Stimulated activated naive B cell treated with anti-CD40 and anti-IgM and Interleukin-4, amounts not matched to agents 10 μg/mL and 1 μg/mL and 100 μg/mL, for 72 hours (primary cell): ENCODE measurements at regions not wholly inside any gene's neighbourhood (a gene's known extent, or its start where the extent isn't known, plus 50 kb on each side); places are given as distances from the start of the nearest gene placed in this dataset.

ENCODE experiments used
- ATAC-seq, 2 donors: fragments of 150-1000 bp; cut with Tn5 transposase; replicated peaks; 2 replicates each; pipeline ENCODE4 v1.10.0; 2021; ENCODE audit warnings: moderate library complexity in 1 of 2
- DNase-seq: peaks from one replicate; pipeline ENCODE4 v3.0.0; 2021
- H3K27ac Mint-ChIP-seq: one replicate; pipeline ENCODE4 v1.8.0; 2022; ENCODE audit warnings: mild to moderate bottlenecking, mixed read lengths
- H3K27me3 Mint-ChIP-seq, 2 donors: one replicate each; pipeline ENCODE4 v1.8.0; 2022; ENCODE audit warnings: mixed read lengths in 2 of 2
- H3K36me3 Mint-ChIP-seq, 2 donors: one replicate each; pipeline ENCODE4 v1.8.0; 2022; ENCODE audit warnings: mixed read lengths in 2 of 2, mild to moderate bottlenecking in 1 of 2
- H3K4me1 Mint-ChIP-seq, 2 donors: one replicate each; pipeline ENCODE4 v1.8.0; 2022; ENCODE audit warnings: mixed read lengths in 2 of 2, mild to moderate bottlenecking in 1 of 2
- H3K4me3 Mint-ChIP-seq, 2 donors: one replicate each; pipeline ENCODE4 v1.8.0; 2022; ENCODE audit warnings: mild to moderate bottlenecking in 2 of 2, mixed read lengths in 2 of 2, moderate library complexity in 1 of 2
- H3K9me3 Mint-ChIP-seq, 2 donors: one replicate each; pipeline ENCODE4 v1.8.0; 2022; ENCODE audit warnings: mixed read lengths in 2 of 2, mild to moderate bottlenecking in 1 of 2

DNA sequence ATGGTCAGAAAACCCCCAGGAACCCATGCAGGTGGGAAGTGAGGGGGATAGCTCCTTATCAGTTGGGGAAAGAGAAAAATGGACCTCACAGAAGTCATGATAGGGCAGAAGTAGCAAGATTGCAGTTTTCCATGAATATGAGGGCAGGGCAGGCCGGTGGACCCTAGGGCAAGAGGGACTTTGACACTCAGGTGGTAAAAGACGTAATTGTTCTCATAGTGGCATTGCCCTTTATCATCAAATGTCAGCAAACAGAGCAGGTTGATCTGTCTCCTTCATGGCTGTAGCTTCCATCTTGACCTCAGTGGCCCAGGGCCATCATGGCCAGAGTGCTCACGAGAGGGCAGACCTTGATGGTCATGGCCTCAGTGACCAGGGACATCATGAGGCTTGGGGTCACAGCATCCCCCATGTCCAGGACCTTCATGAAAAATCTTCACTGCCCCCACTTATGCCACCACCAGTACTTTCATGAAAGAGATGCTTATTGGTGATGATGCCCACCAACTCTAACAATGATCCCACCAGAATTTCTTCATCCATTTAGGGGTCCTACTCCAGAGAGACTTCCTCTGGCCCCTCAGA, 127.1 kb downstream of the SNX19 start:
- DNase-seq = no peak
- H3K27me3 Mint-ChIP-seq = peaks cover 21 to 23% of the 10 kb centered on the region in 2 donors
- no peaks in the 10 kb centered on the region for H3K4me1 Mint-ChIP-seq
- no peak for ATAC-seq
- no peak overlapping the region for H3K4me3 Mint-ChIP-seq
- H3K9me3 Mint-ChIP-seq = peaks cover 10 to 15% of the 10 kb centered on the region in 2 donors
- H3K27ac Mint-ChIP-seq = no peak overlapping the region
- H3K36me3 Mint-ChIP-seq = peaks cover 0 to 8% of the 10 kb centered on the region in 2 donors

GRCh38 chr11:130790689-130791088, 125.6 kb downstream of the SNX19 start:
- Mint-ChIP-seq H3K4me1 (no peaks in the 10 kb centered on the region), H3K36me3 (peaks cover 0 to 8% of the 10 kb centered on the region in 2 donors)

GRCh38 chr11:130792772-130793171, 123.5 kb downstream of the SNX19 start:
- no peaks in the 10 kb centered on the region for H3K4me1 Mint-ChIP-seq

More at GRCh38 chr11:130790689-130791088, 125.6 kb downstream of the SNX19 start:
- Mint-ChIP-seq H3K27me3 (peaks cover 21 to 23% of the 10 kb centered on the region in 2 donors), H3K9me3 (peaks cover 10% of the 10 kb centered on the region in 2 donors), H3K27ac (no peak overlapping the region), H3K4me3 (no peak overlapping the region)
- DNase-seq = no peak
- ATAC-seq = no peak

DNA sequence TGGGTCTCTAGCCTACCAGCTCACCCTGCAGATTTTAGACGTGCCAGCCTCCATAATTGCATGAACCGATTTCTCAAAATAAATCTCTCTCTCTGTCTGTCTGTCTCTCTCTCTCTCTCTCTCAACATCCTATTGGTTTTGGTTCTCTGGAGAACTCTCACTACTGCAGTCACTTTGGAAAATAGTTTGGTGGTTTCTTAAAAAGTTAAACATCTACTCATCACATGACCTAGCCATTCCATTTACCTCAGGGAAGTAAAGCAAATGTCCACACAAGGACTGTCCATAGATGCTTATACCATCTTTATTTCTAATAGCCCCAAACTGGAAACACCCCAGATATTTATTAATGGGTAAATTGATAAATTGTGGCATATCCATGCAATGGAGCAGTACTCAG, 119.5 kb downstream of the SNX19 start:
- DNase-seq (no peak), ATAC-seq (no peak)
- H3K4me3 Mint-ChIP-seq = no peak overlapping the region
- no peaks in the 10 kb centered on the region for H3K36me3 Mint-ChIP-seq
- no peak overlapping the region for H3K27ac Mint-ChIP-seq
- H3K27me3 Mint-ChIP-seq = peaks cover 0 to 10% of the 10 kb centered on the region in 2 donors
- no peaks in the 10 kb centered on the region for H3K4me1 Mint-ChIP-seq
- H3K9me3 Mint-ChIP-seq = peaks cover 1 to 4% of the 10 kb centered on the region in 2 donors

More at GRCh38 chr11:130792772-130793171, 123.5 kb downstream of the SNX19 start:
- Mint-ChIP-seq H3K4me3 (no peak overlapping the region), H3K36me3 (peaks cover 0 to 8% of the 10 kb centered on the region in 2 donors), H3K27ac (no peak overlapping the region), H3K27me3 (peaks cover 21 to 23% of the 10 kb centered on the region in 2 donors), H3K9me3 (peaks cover 10 to 14% of the 10 kb centered on the region in 2 donors)
- ATAC-seq = no peak
- DNase-seq = no peak

DNA sequence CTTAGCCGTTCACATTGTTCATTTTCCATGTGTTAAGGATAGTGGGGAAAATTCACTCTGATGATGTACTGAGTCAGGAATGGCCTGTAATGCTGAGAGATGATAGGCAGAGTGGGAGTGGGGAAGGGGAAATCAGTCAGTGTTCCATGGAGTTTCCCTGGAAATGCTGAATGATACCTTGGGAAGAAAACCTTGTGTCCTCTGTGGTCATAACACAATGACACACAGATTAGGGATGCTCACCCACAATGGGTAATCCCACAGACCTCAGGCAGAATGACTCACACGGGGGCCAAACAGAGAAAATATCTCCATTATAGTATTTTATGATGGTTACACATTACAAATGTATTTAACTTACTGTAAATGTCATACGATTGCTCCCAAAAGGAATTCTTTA, 118.0 kb downstream of the SNX19 start:
- Mint-ChIP-seq H3K4me1 (no peaks in the 10 kb centered on the region), H3K27me3 (peaks cover 5 to 14% of the 10 kb centered on the region in 2 donors), H3K36me3 (no peaks in the 10 kb centered on the region), H3K9me3 (peaks cover 1 to 4% of the 10 kb centered on the region in 2 donors), H3K27ac (no peak overlapping the region), H3K4me3 (no peak overlapping the region)
- ATAC-seq (no peak), DNase-seq (no peak)

DNA sequence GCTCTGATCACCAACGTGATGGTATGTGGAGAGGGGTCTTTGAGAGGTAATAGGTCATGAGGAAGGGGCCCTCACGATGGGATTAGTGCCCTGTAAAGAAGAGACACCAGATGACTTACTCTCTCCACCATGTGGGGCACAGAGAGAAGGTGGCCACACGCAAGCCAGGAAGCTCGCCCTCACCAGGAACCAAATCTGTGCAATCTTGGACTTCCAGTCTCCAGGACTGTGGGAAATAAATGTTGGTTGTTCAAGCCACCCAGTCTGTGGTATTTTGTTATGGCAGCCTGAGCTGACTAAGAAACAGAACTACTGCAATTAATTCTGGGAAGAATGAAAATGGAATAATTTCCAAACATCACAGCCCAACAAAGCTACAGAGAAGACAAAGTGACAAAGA, 117.5 kb downstream of the SNX19 start:
- no peaks in the 10 kb centered on the region for H3K4me1 Mint-ChIP-seq
- H3K9me3 Mint-ChIP-seq = peaks cover 1 to 4% of the 10 kb centered on the region in 2 donors
- H3K4me3 Mint-ChIP-seq = no peak overlapping the region
- ATAC-seq = no peak
- no peaks in the 10 kb centered on the region for H3K36me3 Mint-ChIP-seq
- DNase-seq = no peak
- H3K27ac Mint-ChIP-seq = no peak overlapping the region
- H3K27me3 Mint-ChIP-seq = peaks cover 5 to 8% of the 10 kb centered on the region in 2 donors

- Mint-ChIP-seq H3K4me3 (no peak overlapping the region), H3K27ac (no peak overlapping the region), H3K36me3 (no peaks in the 10 kb centered on the region), H3K4me1 (no peaks in the 10 kb centered on the region), H3K27me3 (peaks cover 5% of the 10 kb centered on the region in 2 donors), H3K9me3 (peaks cover 1 to 4% of the 10 kb centered on the region in 2 donors)
- no peak for DNase-seq
- no peak for ATAC-seq
Measured at GRCh38 chr11:130801333-130802122, 114.8 kb downstream of the SNX19 start.

GRCh38 chr11:130802567-130802966, 113.7 kb downstream of the SNX19 start:
- Mint-ChIP-seq H3K36me3 (no peaks in the 10 kb centered on the region), H3K9me3 (peaks cover 0 to 1% of the 10 kb centered on the region in 2 donors)

GRCh38 chr11:130804306-130805076, 111.8 kb downstream of the SNX19 start:
- Mint-ChIP-seq H3K27ac (no peak overlapping the region), H3K27me3 (peaks cover 5% of the 10 kb centered on the region in 2 donors), H3K4me1 (no peaks in the 10 kb centered on the region), H3K36me3 (no peaks in the 10 kb centered on the region), H3K4me3 (no peak overlapping the region), H3K9me3 (no peaks in the 10 kb centered on the region)
- DNase-seq (no peak), ATAC-seq (no peak)

More at GRCh38 chr11:130802567-130802966, 113.7 kb downstream of the SNX19 start:
- peaks cover 5% of the 10 kb centered on the region in 2 donors for H3K27me3 Mint-ChIP-seq
- DNase-seq (no peak), ATAC-seq (no peak)
- H3K27ac Mint-ChIP-seq = no peak overlapping the region
- H3K4me3 Mint-ChIP-seq = no peak overlapping the region
- no peaks in the 10 kb centered on the region for H3K4me1 Mint-ChIP-seq

- no peaks in the 10 kb centered on the region for H3K9me3 Mint-ChIP-seq
- DNase-seq = no peak
- no peak overlapping the region for H3K27ac Mint-ChIP-seq
- no peak for ATAC-seq
- H3K4me3 Mint-ChIP-seq = no peak overlapping the region
- peaks cover 12 to 13% of the 10 kb centered on the region in 2 donors for H3K27me3 Mint-ChIP-seq
- H3K36me3 Mint-ChIP-seq = no peaks in the 10 kb centered on the region
- H3K4me1 Mint-ChIP-seq = no peaks in the 10 kb centered on the region
Measured at GRCh38 chr11:130806746-130807145, 109.5 kb downstream of the SNX19 start.

- Mint-ChIP-seq H3K27me3 (peaks cover 12% of the 10 kb centered on the region in 2 donors), H3K9me3 (no peaks in the 10 kb centered on the region), H3K36me3 (no peaks in the 10 kb centered on the region), H3K27ac (no peak overlapping the region), H3K4me3 (no peak overlapping the region), H3K4me1 (no peaks in the 10 kb centered on the region)
- DNase-seq = no peak
- no peak for ATAC-seq
Measured at GRCh38 chr11:130808541-130808940, 107.7 kb downstream of the SNX19 start.

DNA sequence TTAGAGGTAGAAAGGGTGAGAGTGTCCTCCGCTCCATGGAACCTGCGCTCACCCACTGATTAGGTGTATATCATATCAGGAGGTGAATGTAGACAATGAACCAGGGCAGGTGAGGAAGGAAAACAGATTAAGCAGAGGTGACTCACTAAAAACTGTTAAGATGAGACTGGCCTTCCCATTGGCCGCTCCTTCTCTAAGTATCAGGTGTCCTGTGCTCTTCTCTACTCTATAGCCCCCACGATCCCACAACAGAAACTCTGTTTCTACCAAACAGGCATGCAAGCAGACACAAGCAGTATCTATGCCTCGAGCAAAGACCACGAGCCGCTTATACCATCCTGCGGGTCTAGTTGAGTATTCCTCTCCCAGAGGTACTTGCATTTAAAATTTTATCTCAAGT, 103.1 kb downstream of the SNX19 start:
- Mint-ChIP-seq H3K4me3 (no peak overlapping the region), H3K4me1 (no peaks in the 10 kb centered on the region), H3K27ac (no peak overlapping the region), H3K36me3 (no peaks in the 10 kb centered on the region), H3K27me3 (peaks cover 15 to 29% of the 10 kb centered on the region in 2 donors), H3K9me3 (no peaks in the 10 kb centered on the region)
- ATAC-seq (no peak), DNase-seq (no peak)

DNA sequence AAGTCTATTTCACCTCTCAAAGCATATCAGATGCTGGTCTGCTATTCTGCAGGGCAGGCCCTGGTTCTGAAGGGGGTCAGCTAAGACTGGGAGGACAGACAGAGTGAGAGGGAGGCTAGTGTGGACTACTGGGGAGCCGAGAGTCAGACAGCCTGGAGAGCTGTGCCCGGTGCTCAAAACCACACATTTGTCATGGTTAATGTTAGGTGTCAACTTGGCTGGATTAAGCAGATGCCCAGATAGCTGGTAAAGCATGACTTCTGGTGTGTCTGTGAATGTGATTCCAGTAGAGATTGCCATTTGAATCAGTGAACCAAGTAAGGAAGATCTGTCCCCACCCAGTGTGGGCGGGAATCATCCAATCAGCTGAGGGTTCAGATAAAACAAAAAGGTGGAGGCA, 102.6 kb downstream of the SNX19 start:
- Mint-ChIP-seq H3K4me1 (no peaks in the 10 kb centered on the region), H3K9me3 (no peaks in the 10 kb centered on the region), H3K27ac (no peak overlapping the region), H3K36me3 (no peaks in the 10 kb centered on the region), H3K4me3 (no peak overlapping the region), H3K27me3 (peaks cover 15 to 29% of the 10 kb centered on the region in 2 donors)
- ATAC-seq (no peak), DNase-seq (no peak)

- Mint-ChIP-seq H3K36me3 (no peaks in the 10 kb centered on the region), H3K27me3 (peaks cover 14 to 28% of the 10 kb centered on the region in 2 donors), H3K4me3 (no peak overlapping the region), H3K4me1 (no peaks in the 10 kb centered on the region), H3K9me3 (no peaks in the 10 kb centered on the region), H3K27ac (no peak overlapping the region)
- ATAC-seq = no peak
- no peak for DNase-seq
Measured at GRCh38 chr11:130814440-130815096, 101.7 kb downstream of the SNX19 start.
